Endodermal cell (in vitro differentiated cells): ENCODE measurements at regions not wholly inside any gene's neighbourhood (a gene's known extent, or its start where the extent isn't known, plus 50 kb on each side); places are given as distances from the start of the nearest gene placed in this dataset.
A peak's percentile ranks its signal among the peaks of the same experiment; 100 is the strongest.
"Not testable (repeated sequence)": the region's sequence is repeated elsewhere in the genome, so short reads cannot be mapped to it uniquely, and the experiment has no call there.

Experiments
- DNase-seq: peaks from one replicate; pipeline ENCODE4 v3.0.0-alpha.2; 2017
- H3K27ac ChIP-seq: 2 replicates; pipeline ENCODE4 v1.5.1; 2013; ENCODE audit warnings: mild to moderate bottlenecking, low read depth, low read length, moderate library complexity
- H3K27me3 ChIP-seq: 2 replicates; pipeline ENCODE4 v1.6.1; 2013; ENCODE audit warnings: mild to moderate bottlenecking, low read length, moderate library complexity; ENCODE audit not compliant: insufficient read depth, control insufficient read depth, poor library complexity, severe bottlenecking
- H3K36me3 ChIP-seq: 2 replicates; pipeline ENCODE4 v1.7.0; 2013; ENCODE audit warnings: mild to moderate bottlenecking, low read length, moderate library complexity; ENCODE audit not compliant: control insufficient read depth, insufficient read depth
- H3K4me1 ChIP-seq: one replicate; pipeline ENCODE4 v1.7.0; 2013; ENCODE audit warnings: low read length; ENCODE audit not compliant: control insufficient read depth, insufficient read depth
- H3K4me3 ChIP-seq: 2 replicates; pipeline ENCODE4 v1.5.1; 2013; ENCODE audit warnings: mild to moderate bottlenecking, low read length, moderate library complexity
- H3K9ac ChIP-seq: 2 replicates; pipeline ENCODE4 v1.6.1; 2013; ENCODE audit warnings: mild to moderate bottlenecking, low read length, moderate library complexity; ENCODE audit not compliant: poor library complexity, severe bottlenecking; ENCODE audit errors: extremely low read depth
- H3K9me3 ChIP-seq: 2 replicates; pipeline ENCODE4 v1.6.1; 2013; ENCODE audit warnings: mild to moderate bottlenecking, low read length, moderate library complexity; ENCODE audit not compliant: control insufficient read depth
- H3K27ac Mint-ChIP-seq: 2 replicates; pipeline ENCODE4 v1.8.0; 2020; ENCODE audit warnings: mixed read lengths
- H3K27me3 Mint-ChIP-seq: 2 replicates; pipeline ENCODE4 v1.8.0; 2021; ENCODE audit warnings: mild to moderate bottlenecking, mixed read lengths; ENCODE audit not compliant: insufficient read depth
- H3K36me3 Mint-ChIP-seq: 2 replicates; pipeline ENCODE4 v1.8.0; 2020; ENCODE audit warnings: low read depth, mixed read lengths
- H3K4me1 Mint-ChIP-seq: 2 replicates; pipeline ENCODE4 v1.8.0; 2020; ENCODE audit warnings: mixed read lengths
- H3K4me3 Mint-ChIP-seq: 2 replicates; pipeline ENCODE4 v1.8.0; 2020; ENCODE audit warnings: mild to moderate bottlenecking, moderate library complexity, mixed read lengths
- H3K9me3 Mint-ChIP-seq: 2 replicates; pipeline ENCODE4 v1.8.0; 2020; ENCODE audit warnings: mild to moderate bottlenecking, mixed read lengths
- WGBS, 2 experiments: methylation state at CpG; one replicate each; pipeline versions ENCODE4 v1.1.5 to v1.1.7; 2013; ENCODE audit warnings: missing lambda C conversion rate in 2 of 2, mixed read lengths in 1 of 2; ENCODE audit not compliant: insufficient coverage in 1 of 2, insufficient read length in 1 of 2; 5-methylcytosine and 5-hydroxymethylcytosine counted together
- TF ChIP-seq, protein P1 (sequence below): fragments of 200-600 bp; sonication (generic); conservative IDR thresholded peaks from 2 replicates; pipeline ENCODE4 v1.5.0; 2021; ENCODE audit warnings: antibody characterized with exemption, mild to moderate bottlenecking

DNA sequence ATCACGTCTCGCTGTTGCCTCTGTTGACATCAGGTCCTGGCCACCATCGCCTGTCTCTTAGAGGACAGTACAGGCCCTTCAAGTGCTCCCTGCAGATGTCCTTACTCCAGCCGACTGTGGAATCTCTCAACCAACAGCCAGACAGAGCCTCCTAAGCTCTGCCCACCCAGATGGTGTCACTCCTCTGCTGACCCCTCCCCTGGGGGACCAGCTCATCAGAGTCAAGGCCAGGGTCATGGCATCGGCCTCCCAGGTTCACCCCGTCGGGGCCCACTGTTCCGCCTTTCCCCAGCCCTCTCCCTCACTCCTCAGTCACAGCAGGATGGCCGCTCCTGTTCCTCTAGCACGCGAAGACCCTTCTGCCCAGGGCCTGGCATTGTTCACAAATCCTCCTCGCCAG lies 157.3 kb upstream of the TMEM132C start:
- Mint-ChIP-seq H3K4me3 (no peak overlapping the region), H3K9me3 (no peaks in the 10 kb centered on the region), H3K36me3 (no peaks in the 10 kb centered on the region), H3K27ac (no peak overlapping the region), H3K27me3 (peaks cover 2% of the 10 kb centered on the region), H3K4me1 (peaks cover 1% of the 10 kb centered on the region)
- H3K4me1 ChIP-seq = no peaks in the 10 kb centered on the region
- no peak overlapping the region for H3K9ac ChIP-seq
- TF ChIP-seq, protein P1, sequence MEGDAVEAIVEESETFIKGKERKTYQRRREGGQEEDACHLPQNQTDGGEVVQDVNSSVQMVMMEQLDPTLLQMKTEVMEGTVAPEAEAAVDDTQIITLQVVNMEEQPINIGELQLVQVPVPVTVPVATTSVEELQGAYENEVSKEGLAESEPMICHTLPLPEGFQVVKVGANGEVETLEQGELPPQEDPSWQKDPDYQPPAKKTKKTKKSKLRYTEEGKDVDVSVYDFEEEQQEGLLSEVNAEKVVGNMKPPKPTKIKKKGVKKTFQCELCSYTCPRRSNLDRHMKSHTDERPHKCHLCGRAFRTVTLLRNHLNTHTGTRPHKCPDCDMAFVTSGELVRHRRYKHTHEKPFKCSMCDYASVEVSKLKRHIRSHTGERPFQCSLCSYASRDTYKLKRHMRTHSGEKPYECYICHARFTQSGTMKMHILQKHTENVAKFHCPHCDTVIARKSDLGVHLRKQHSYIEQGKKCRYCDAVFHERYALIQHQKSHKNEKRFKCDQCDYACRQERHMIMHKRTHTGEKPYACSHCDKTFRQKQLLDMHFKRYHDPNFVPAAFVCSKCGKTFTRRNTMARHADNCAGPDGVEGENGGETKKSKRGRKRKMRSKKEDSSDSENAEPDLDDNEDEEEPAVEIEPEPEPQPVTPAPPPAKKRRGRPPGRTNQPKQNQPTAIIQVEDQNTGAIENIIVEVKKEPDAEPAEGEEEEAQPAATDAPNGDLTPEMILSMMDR = no peak
- no peaks in the 10 kb centered on the region for H3K9me3 ChIP-seq
- 93 to 98% methylated on average over 8 to 12 of the region's 12 CpGs for WGBS, 2 experiments
- no peak overlapping the region for H3K4me3 ChIP-seq
- H3K36me3 ChIP-seq = no peaks in the 10 kb centered on the region
- DNase-seq = peak; percentile 49
- no peak overlapping the region for H3K27ac ChIP-seq
- no peaks in the 10 kb centered on the region for H3K27me3 ChIP-seq

DNA sequence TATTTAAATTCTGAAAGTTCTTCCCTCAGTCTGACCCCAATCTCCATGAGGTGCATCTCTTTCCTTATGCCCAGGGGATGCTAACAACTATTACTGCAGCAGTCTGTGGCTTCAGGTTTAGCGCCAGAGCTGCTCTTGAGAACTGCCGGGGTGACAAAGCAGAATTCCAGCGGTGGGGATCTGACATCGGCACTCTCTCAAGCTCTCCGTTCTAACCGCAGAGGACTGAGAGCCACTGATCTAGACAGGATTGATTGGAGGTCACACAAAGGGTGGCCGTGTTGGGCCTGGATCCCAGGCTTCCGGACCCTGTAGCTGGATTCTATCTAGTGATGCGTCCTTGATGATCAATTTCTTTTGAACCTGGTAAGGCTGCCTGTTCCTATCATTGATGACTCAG lies 155.6 kb upstream of the TMEM132C start:
- H3K4me1 Mint-ChIP-seq = peaks cover 3% of the 10 kb centered on the region
- no peaks in the 10 kb centered on the region for H3K9me3 Mint-ChIP-seq
- peak; percentile 49 for DNase-seq
- Histone ChIP-seq H3K9me3 (no peaks in the 10 kb centered on the region), H3K9ac (no peak overlapping the region), H3K27me3 (no peaks in the 10 kb centered on the region), H3K27ac (no peak overlapping the region), H3K36me3 (no peaks in the 10 kb centered on the region), H3K4me1 (no peaks in the 10 kb centered on the region), H3K4me3 (no peak overlapping the region)
- TF ChIP-seq, protein P1 = no peak
- no peaks in the 10 kb centered on the region for H3K36me3 Mint-ChIP-seq
- WGBS, 2 experiments = 90 to 93% methylated on average over 9 of the region's 9 CpGs
- no peak overlapping the region for H3K4me3 Mint-ChIP-seq
- peaks cover 2% of the 10 kb centered on the region for H3K27me3 Mint-ChIP-seq
- H3K27ac Mint-ChIP-seq = no peak overlapping the region

DNA sequence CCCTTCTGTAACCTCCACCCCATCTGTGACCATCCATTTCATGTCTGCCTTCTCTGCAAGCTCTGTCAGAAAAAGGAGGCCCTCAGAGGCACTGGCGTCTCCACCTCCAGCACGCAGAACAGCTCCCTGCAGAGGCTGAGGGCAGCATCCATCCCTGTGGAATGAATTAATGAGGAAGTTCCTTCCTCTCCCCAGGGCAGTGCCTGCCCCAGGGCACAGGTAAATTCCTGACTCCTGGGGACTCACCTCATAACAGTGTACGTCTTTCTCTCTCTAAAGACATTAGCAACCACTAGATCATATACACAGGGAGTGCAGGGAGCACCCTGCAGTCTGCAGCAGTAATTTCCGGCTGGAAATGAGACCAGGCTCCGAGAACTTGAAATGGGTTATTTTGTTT lies 155.0 kb upstream of the TMEM132C start:
- TF ChIP-seq, protein P1 = no peak
- 66 to 100% methylated on average over 1 to 5 of the region's 5 CpGs for WGBS, 2 experiments
- H3K4me3 Mint-ChIP-seq = no peak overlapping the region
- no peak overlapping the region for H3K27ac ChIP-seq
- H3K9me3 Mint-ChIP-seq = no peaks in the 10 kb centered on the region
- no peaks in the 10 kb centered on the region for H3K4me1 ChIP-seq
- no peak overlapping the region for H3K9ac ChIP-seq
- peaks cover 2% of the 10 kb centered on the region for H3K27me3 Mint-ChIP-seq
- no peaks in the 10 kb centered on the region for H3K36me3 Mint-ChIP-seq
- H3K4me3 ChIP-seq = no peak overlapping the region
- H3K4me1 Mint-ChIP-seq = peaks cover 3% of the 10 kb centered on the region
- no peaks in the 10 kb centered on the region for H3K27me3 ChIP-seq
- no peak overlapping the region for H3K27ac Mint-ChIP-seq
- DNase-seq = peak; percentile 78
- no peaks in the 10 kb centered on the region for H3K9me3 ChIP-seq
- no peaks in the 10 kb centered on the region for H3K36me3 ChIP-seq

DNA sequence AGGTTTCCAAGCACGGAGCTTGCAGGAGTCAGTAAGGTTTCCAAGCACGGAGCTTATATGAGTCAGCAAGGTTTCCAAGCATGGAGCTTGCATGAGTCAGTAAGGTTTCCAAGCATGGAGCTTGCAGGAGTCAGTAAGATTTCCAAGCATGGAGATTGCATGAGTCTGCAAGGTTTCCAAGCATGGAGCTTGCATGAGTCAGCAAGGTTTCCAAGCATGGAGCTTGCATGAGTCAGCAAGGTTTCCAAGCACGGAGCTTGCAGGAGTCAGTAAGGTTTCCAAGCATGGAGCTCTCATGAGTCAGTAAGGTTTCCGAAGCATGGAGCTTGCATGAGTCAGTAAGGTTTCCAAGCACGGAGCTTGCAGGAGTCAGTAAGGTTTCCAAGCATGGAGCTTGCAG lies 153.7 kb upstream of the TMEM132C start:
- H3K27ac Mint-ChIP-seq, H3K4me1 Mint-ChIP-seq, H3K36me3 ChIP-seq, H3K27me3 ChIP-seq, H3K27me3 Mint-ChIP-seq, H3K4me1 ChIP-seq, H3K9me3 Mint-ChIP-seq, H3K4me3 Mint-ChIP-seq, H3K9me3 ChIP-seq, H3K9ac ChIP-seq, H3K4me3 ChIP-seq, H3K36me3 Mint-ChIP-seq, H3K27ac ChIP-seq: not testable (repeated sequence)
- 76 to 86% methylated on average over 3 to 5 of the region's 5 CpGs for WGBS, 2 experiments
- peak; percentile 47 for DNase-seq
